ENCODE measurements at regions not wholly inside any gene's neighbourhood (a gene's known extent, or its start where the extent isn't known, plus 50 kb on each side); places are given as distances from the start of the nearest gene placed in this dataset.

DNA sequence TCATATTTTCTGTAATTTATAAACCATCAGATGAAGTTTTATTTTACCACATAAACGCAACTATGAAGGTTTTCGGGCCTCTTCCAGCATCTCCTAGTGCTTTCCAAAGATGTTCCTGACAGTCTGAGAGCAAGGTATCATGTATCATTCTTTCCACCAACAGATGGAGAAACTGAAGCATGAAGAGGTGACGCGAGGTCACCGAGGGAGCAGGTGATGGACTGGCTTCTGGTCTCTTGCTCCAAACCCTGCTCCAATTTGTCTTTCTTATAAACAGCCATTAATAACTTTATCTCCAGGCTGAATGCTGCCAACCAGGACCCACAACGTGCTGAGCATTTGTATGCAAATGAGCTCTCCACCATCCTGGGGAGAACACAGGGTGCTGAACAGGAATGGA is 86.3 kb upstream of the MAML3 start:
- TF ChIP-seq, protein P1, sequence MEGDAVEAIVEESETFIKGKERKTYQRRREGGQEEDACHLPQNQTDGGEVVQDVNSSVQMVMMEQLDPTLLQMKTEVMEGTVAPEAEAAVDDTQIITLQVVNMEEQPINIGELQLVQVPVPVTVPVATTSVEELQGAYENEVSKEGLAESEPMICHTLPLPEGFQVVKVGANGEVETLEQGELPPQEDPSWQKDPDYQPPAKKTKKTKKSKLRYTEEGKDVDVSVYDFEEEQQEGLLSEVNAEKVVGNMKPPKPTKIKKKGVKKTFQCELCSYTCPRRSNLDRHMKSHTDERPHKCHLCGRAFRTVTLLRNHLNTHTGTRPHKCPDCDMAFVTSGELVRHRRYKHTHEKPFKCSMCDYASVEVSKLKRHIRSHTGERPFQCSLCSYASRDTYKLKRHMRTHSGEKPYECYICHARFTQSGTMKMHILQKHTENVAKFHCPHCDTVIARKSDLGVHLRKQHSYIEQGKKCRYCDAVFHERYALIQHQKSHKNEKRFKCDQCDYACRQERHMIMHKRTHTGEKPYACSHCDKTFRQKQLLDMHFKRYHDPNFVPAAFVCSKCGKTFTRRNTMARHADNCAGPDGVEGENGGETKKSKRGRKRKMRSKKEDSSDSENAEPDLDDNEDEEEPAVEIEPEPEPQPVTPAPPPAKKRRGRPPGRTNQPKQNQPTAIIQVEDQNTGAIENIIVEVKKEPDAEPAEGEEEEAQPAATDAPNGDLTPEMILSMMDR (IDR thresholded peaks at IDR 0.05), result no peak
- TF ChIP-seq POLR2A (IDR thresholded peaks at IDR 0.05), result no peak
- TF ChIP-seq POLR2AphosphoS5 (IDR thresholded peaks at IDR 0.05), result no peak
- TF ChIP-seq EP300 (IDR thresholded peaks at IDR 0.05; ENCODE audit: low read depth), result no peak
